Upper lobe of left lung (tissue), 6 donors: ENCODE measurements at regions not wholly inside any gene's neighbourhood (a gene's known extent, or its start where the extent isn't known, plus 50 kb on each side); places are given as distances from the start of the nearest gene placed in this dataset.
A peak's percentile ranks its signal among the peaks of the same experiment; 100 is the strongest.

Source experiments
- ATAC-seq, 2 donors: fragments of 200-7000 bp; cut with Tn5 transposase; one replicate each; pipeline ENCODE4 v1.9.1; 2022; ENCODE audit warnings: mild to moderate bottlenecking in 2 of 2, moderate library complexity in 2 of 2; ENCODE audit not compliant: low FRiP score in 2 of 2
- DNase-seq, 2 donors: peaks; one replicate each; pipeline ENCODE4 v3.0.0-alpha.2; 2019 to 2020
- H3K27ac ChIP-seq, 4 donors: fragments of 200-600 bp; sonication (generic); one replicate each; pipeline ENCODE4 v1.5.1; 2016 to 2019
- H3K27me3 ChIP-seq, 4 donors: fragments of 200-600 bp; sonication (generic); one replicate each; pipeline ENCODE4 v1.5.1; 2017 to 2019
- H3K36me3 ChIP-seq, 4 donors: fragments of 200-600 bp; sonication (generic); one replicate each; pipeline ENCODE4 v1.5.1; 2016 to 2019
- H3K4me1 ChIP-seq, 4 donors: fragments of 200-600 bp; sonication (generic); one replicate each; pipeline ENCODE4 v1.5.1; 2018 to 2019
- H3K4me3 ChIP-seq, 4 donors: fragments of 200-600 bp; sonication (generic); one replicate each; pipeline ENCODE4 v1.5.1; 2017 to 2019; ENCODE audit warnings: mild to moderate bottlenecking in 2 of 4, moderate library complexity in 1 of 4
- H3K9me3 ChIP-seq, 4 donors: fragments of 200-600 bp; sonication (generic); one replicate each; pipeline ENCODE4 v1.5.1; 2018 to 2019
- CTCF ChIP-seq, 6 experiments: fragments of 450-650 bp in 4 of 6; fragments of 200-600 bp in 2 of 6; sonication (generic) in 2 of 6; IDR thresholded peaks; one replicate each; pipeline ENCODE4 v1.5.1; 2016 to 2019; ENCODE audit warnings: antibody characterized with exemption in 6 of 6
- EP300 ChIP-seq, 4 donors: sonication (generic); formaldehyde crosslinking; IDR thresholded peaks; one replicate each; pipeline ENCODE4 v1.5.1; 2017; ENCODE audit warnings: antibody characterized with exemption in 4 of 4, control low read depth in 2 of 4
- POLR2A ChIP-seq, 4 donors: fragments of 450-650 bp; IDR thresholded peaks; one replicate each; pipeline ENCODE4 v1.5.1; 2016 to 2017; ENCODE audit warnings: antibody characterized with exemption in 4 of 4, mild to moderate bottlenecking in 2 of 4
- POLR2AphosphoS5 ChIP-seq, 2 donors: sonication (generic); formaldehyde crosslinking; IDR thresholded peaks; one replicate each; pipeline ENCODE4 v1.5.1; 2017; ENCODE audit warnings: antibody characterized with exemption in 2 of 2
- WGBS, 2 donors: methylation state at CpG; one replicate each; pipeline ENCODE4 v1.1.5; 2017 to 2018; 5-methylcytosine and 5-hydroxymethylcytosine counted together
- donor health status: DM: no; HTN: no; CAD: no; lungs with moderate emphysema.
- donor health status: DM: no; HTN: yes; CAD: no; lungs with severe emphysema.

GRCh38 chr14:56025191-56025590 is 93.0 kb upstream of the PELI2 start:
- Histone ChIP-seq H3K27me3 (no peaks in the 10 kb centered on the region), H3K4me3 (no peak overlapping the region), H3K9me3 (no peaks in the 10 kb centered on the region), H3K27ac (no peak overlapping the region), H3K4me1 (no peaks in the 10 kb centered on the region), H3K36me3 (no peaks in the 10 kb centered on the region)
- ATAC-seq = no peak
- no peak for DNase-seq
- 77 to 78% methylated on average over 3 of the region's 3 CpGs for WGBS, 2 donors
- TF ChIP-seq CTCF (IDR thresholded peaks at IDR 0.05) (no peak), EP300 (IDR thresholded peaks at IDR 0.05) (no peak), POLR2A (IDR thresholded peaks at IDR 0.05) (no peak)

- H3K9me3 ChIP-seq = no peaks in the 10 kb centered on the region
- H3K4me1 ChIP-seq = no peaks in the 10 kb centered on the region
- H3K4me3 ChIP-seq = no peak overlapping the region
- TF ChIP-seq POLR2A (IDR thresholded peaks at IDR 0.05) (no peak), EP300 (IDR thresholded peaks at IDR 0.05) (no peak), POLR2AphosphoS5 (IDR thresholded peaks at IDR 0.05) (no peak), CTCF (IDR thresholded peaks at IDR 0.05) (no peak)
- no peak overlapping the region for H3K27ac ChIP-seq
- no peak for ATAC-seq
- WGBS, 2 donors = 50 to 59% methylated on average over 1 of the region's 1 CpG
- no peaks in the 10 kb centered on the region for H3K27me3 ChIP-seq
- no peaks in the 10 kb centered on the region for H3K36me3 ChIP-seq
- no peak for DNase-seq
These were observed 91.7 kb upstream of the PELI2 start for GRCh38 chr14:56026506-56026905.

- WGBS, 2 donors = 78 to 91% methylated on average over 1 of the region's 1 CpG
- Histone ChIP-seq H3K9me3 (no peaks in the 10 kb centered on the region), H3K4me3 (no peak overlapping the region), H3K36me3 (no peaks in the 10 kb centered on the region), H3K27me3 (no peaks in the 10 kb centered on the region), H3K27ac (no peak overlapping the region), H3K4me1 (no peaks in the 10 kb centered on the region)
- ATAC-seq (no peak), DNase-seq (no peak)
- TF ChIP-seq POLR2A (IDR thresholded peaks at IDR 0.05) (no peak), EP300 (IDR thresholded peaks at IDR 0.05) (no peak), POLR2AphosphoS5 (IDR thresholded peaks at IDR 0.05) (no peak), CTCF (IDR thresholded peaks at IDR 0.05) (no peak)
These were observed 90.8 kb upstream of the PELI2 start for GRCh38 chr14:56027421-56027820.

GRCh38 chr14:56027916-56028712 is 90.1 kb upstream of the PELI2 start:
- Histone ChIP-seq H3K4me3 (no peak overlapping the region), H3K4me1 (no peaks in the 10 kb centered on the region), H3K27ac (no peak overlapping the region), H3K27me3 (no peaks in the 10 kb centered on the region), H3K9me3 (no peaks in the 10 kb centered on the region), H3K36me3 (no peaks in the 10 kb centered on the region)
- 77 to 83% methylated on average over 2 of the region's 2 CpGs for WGBS, 2 donors
- DNase-seq (no peak), ATAC-seq (peak in 1 of 2 donors; percentile 26)
- TF ChIP-seq POLR2AphosphoS5 (IDR thresholded peaks at IDR 0.05) (no peak), EP300 (IDR thresholded peaks at IDR 0.05) (no peak), POLR2A (IDR thresholded peaks at IDR 0.05) (no peak), CTCF (IDR thresholded peaks at IDR 0.05) (no peak)

GRCh38 chr14:56036353-56036752 is 81.9 kb upstream of the PELI2 start:
- H3K4me3 ChIP-seq = no peak overlapping the region
- ATAC-seq (no peak), DNase-seq (no peak)
- no peaks in the 10 kb centered on the region for H3K27me3 ChIP-seq
- no peaks in the 10 kb centered on the region for H3K4me1 ChIP-seq
- H3K27ac ChIP-seq = no peak overlapping the region
- TF ChIP-seq POLR2AphosphoS5 (IDR thresholded peaks at IDR 0.05) (no peak), POLR2A (IDR thresholded peaks at IDR 0.05) (no peak), CTCF (IDR thresholded peaks at IDR 0.05) (no peak), EP300 (IDR thresholded peaks at IDR 0.05) (no peak)
- WGBS, 2 donors = 82 to 84% methylated on average over 5 of the region's 5 CpGs
- H3K9me3 ChIP-seq = no peaks in the 10 kb centered on the region
- no peaks in the 10 kb centered on the region for H3K36me3 ChIP-seq
